RWPE2 (cell line): ENCODE measurements at regions not wholly inside any gene's neighbourhood (a gene's known extent, or its start where the extent isn't known, plus 50 kb on each side); places are given as distances from the start of the nearest gene placed in this dataset.
"Not testable (repeated sequence)": the region's sequence is repeated elsewhere in the genome, so short reads cannot be mapped to it uniquely, and the experiment has no call there.

Experiments used
- ATAC-seq: fragments of 200-7000 bp; cut with Tn5 transposase; 3 replicates; pipeline ENCODE4 v1.9.1; 2021; ENCODE audit warnings: low read depth
- DNase-seq: peaks from one replicate; pipeline ENCODE4 v3.0.0-alpha.2; 2020; ENCODE audit warnings: low spot score
- H3K27ac ChIP-seq: fragments of 450-650 bp; 2 replicates; pipeline ENCODE4 v1.5.1; 2017; ENCODE audit warnings: mild to moderate bottlenecking; ENCODE audit not compliant: poor library complexity, severe bottlenecking
- H3K27me3 ChIP-seq: fragments of 250-450 bp; sonication (Bioruptor Pico); 2 replicates; pipeline ENCODE4 v1.5.1; 2021; ENCODE audit warnings: mild to moderate bottlenecking, moderate library complexity; ENCODE audit not compliant: insufficient read depth, poor library complexity, severe bottlenecking
- H3K36me3 ChIP-seq: fragments of 250-450 bp; sonication (Bioruptor Pico); 2 replicates; pipeline ENCODE4 v1.5.1; 2020; ENCODE audit warnings: low read depth, mild to moderate bottlenecking, moderate library complexity
- H3K4me1 ChIP-seq: fragments of 250-450 bp; sonication (Bioruptor Pico); 2 replicates; pipeline ENCODE4 v1.5.1; 2021; ENCODE audit warnings: mild to moderate bottlenecking, moderate library complexity; ENCODE audit not compliant: insufficient read depth, poor library complexity, severe bottlenecking
- H3K4me3 ChIP-seq: fragments of 250-450 bp; sonication (Bioruptor Pico); 2 replicates; pipeline ENCODE4 v1.5.1; 2021; ENCODE audit warnings: mild to moderate bottlenecking, moderate library complexity; ENCODE audit not compliant: severe bottlenecking
- H3K9me3 ChIP-seq: fragments of 250-450 bp; sonication (Bioruptor Pico); 2 replicates; pipeline ENCODE4 v1.5.1; 2021; ENCODE audit warnings: mild to moderate bottlenecking, moderate library complexity; ENCODE audit not compliant: severe bottlenecking
- CTCF ChIP-seq: fragments of 450-650 bp; IDR thresholded peaks from one replicate; pipeline ENCODE4 v1.5.1; 2017; ENCODE audit warnings: mild to moderate bottlenecking, moderate library complexity; ENCODE audit not compliant: poor library complexity, severe bottlenecking

GRCh38 chr3:6416049-6416661, 444.8 kb upstream of the GRM7 start:
- H3K4me3 ChIP-seq = no peak overlapping the region
- H3K4me1 ChIP-seq = no peaks in the 10 kb centered on the region
- DNase-seq = no peak
- H3K9me3 ChIP-seq = no peaks in the 10 kb centered on the region
- ATAC-seq = no peak
- H3K27ac ChIP-seq = no peak overlapping the region
- no peaks in the 10 kb centered on the region for H3K36me3 ChIP-seq
- H3K27me3 ChIP-seq = no peaks in the 10 kb centered on the region
- no peak for TF ChIP-seq CTCF

GRCh38 chr3:6417174-6417573, 443.7 kb upstream of the GRM7 start:
- Histone ChIP-seq H3K4me1 (no peaks in the 10 kb centered on the region), H3K9me3 (no peaks in the 10 kb centered on the region), H3K27me3 (no peaks in the 10 kb centered on the region), H3K4me3 (no peak overlapping the region), H3K36me3 (no peaks in the 10 kb centered on the region), H3K27ac (no peak overlapping the region)
- DNase-seq (no peak), ATAC-seq (no peak)
- TF ChIP-seq CTCF = no peak

GRCh38 chr3:6418485-6418884, 442.4 kb upstream of the GRM7 start:
- Histone ChIP-seq H3K9me3 (no peaks in the 10 kb centered on the region), H3K36me3 (no peaks in the 10 kb centered on the region), H3K4me3 (no peak overlapping the region), H3K4me1 (no peaks in the 10 kb centered on the region), H3K27me3 (no peaks in the 10 kb centered on the region), H3K27ac (no peak overlapping the region)
- DNase-seq (no peak), ATAC-seq (no peak)
- no peak for TF ChIP-seq CTCF

GRCh38 chr3:6421666-6422445, 439.1 kb upstream of the GRM7 start:
- DNase-seq = no peak
- no peak overlapping the region for H3K4me3 ChIP-seq
- H3K4me1 ChIP-seq = no peaks in the 10 kb centered on the region
- ATAC-seq = no peak
- no peaks in the 10 kb centered on the region for H3K36me3 ChIP-seq
- H3K27me3 ChIP-seq = no peaks in the 10 kb centered on the region
- no peak overlapping the region for H3K27ac ChIP-seq
- no peak for TF ChIP-seq CTCF
- no peaks in the 10 kb centered on the region for H3K9me3 ChIP-seq

- no peak for TF ChIP-seq CTCF
- H3K27me3 ChIP-seq = no peaks in the 10 kb centered on the region
- DNase-seq = no peak
- H3K9me3 ChIP-seq = no peaks in the 10 kb centered on the region
- H3K27ac ChIP-seq = no peak overlapping the region
- no peaks in the 10 kb centered on the region for H3K4me1 ChIP-seq
- no peak overlapping the region for H3K4me3 ChIP-seq
- ATAC-seq = no peak
- no peaks in the 10 kb centered on the region for H3K36me3 ChIP-seq
Observed at GRCh38 chr3:6425289-6425820, 435.6 kb upstream of the GRM7 start.

- DNase-seq, H3K9me3 ChIP-seq, H3K4me3 ChIP-seq, H3K27ac ChIP-seq, H3K36me3 ChIP-seq, H3K4me1 ChIP-seq, ATAC-seq, H3K27me3 ChIP-seq: not testable (repeated sequence)
Observed at GRCh38 chr3:6428276-6428675, 432.6 kb upstream of the GRM7 start.
